Stimulated activated CD4-positive, alpha-beta T cell treated with anti-CD3 and anti-CD28 coated beads, Interleukin-15, amount 100 ng/mL, for 48 hours (primary cell): ENCODE measurements at regions not wholly inside any gene's neighbourhood (a gene's known extent, or its start where the extent isn't known, plus 50 kb on each side); places are given as distances from the start of the nearest gene placed in this dataset.
"Not testable (repeated sequence)": the region's sequence is repeated elsewhere in the genome, so short reads cannot be mapped to it uniquely, and the experiment has no call there.

ENCODE experiments used
- DNase-seq, 2 donors: peaks; one replicate each; pipeline ENCODE4 v3.0.0-alpha.2; 2020; ENCODE audit warnings: low read depth in 2 of 2

DNA sequence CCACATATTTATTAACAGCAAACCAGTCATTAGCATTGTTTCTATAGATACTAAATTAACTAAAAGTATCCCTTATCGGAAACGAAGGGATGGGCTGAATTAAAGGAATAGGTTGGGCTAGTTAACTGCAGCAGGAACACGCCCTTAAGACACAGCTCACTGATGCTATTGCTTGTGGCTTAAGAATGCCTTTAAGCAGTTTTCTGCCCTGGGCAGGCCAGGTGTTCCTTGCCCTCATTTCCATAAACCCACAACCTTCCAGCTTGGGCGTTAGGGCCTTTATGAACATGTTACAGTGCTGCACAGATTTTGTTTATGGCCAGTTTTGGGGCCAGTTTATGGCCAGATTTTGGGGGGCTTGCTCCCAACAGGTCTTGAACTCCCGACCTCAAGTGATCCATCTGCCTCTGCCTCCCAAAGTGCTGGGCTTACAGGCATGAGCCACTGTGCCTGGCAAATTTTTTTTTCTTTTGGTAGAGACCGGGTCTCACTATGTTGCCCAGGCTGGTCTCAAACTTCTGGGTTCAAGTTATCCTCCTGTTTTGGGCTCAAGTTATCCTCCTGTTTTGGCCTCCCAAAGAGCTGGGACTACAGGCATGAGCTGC lies 90.1 kb upstream of the GRIN2A start:
- not testable (repeated sequence) for DNase-seq

GRCh38 chr16:10275214-10275996 lies 93.2 kb upstream of the GRIN2A start:
- DNase-seq = not testable (repeated sequence)

DNA sequence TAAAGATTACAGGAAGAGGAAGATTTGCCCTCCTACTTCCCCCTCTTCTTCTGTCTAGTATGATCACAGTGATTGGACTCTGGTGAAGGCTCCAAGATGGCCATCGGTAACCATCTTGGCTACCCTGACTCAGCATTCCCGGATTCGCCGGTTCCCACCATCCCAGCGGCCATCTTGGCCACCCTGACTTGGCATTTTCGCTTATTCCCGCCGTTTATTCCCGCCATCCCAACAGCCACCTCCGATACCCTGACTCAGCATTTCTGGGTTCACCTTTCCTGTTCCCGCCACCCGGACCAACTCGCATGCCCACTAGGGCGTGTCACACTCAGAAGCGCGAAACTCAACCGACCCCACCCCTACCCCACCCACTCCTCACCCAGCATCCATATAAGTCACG lies 95.4 kb upstream of the GRIN2A start:
- no peak for DNase-seq

- DNase-seq = no peak
Observed at GRCh38 chr16:10280262-10281170, 98.3 kb upstream of the GRIN2A start.

DNA sequence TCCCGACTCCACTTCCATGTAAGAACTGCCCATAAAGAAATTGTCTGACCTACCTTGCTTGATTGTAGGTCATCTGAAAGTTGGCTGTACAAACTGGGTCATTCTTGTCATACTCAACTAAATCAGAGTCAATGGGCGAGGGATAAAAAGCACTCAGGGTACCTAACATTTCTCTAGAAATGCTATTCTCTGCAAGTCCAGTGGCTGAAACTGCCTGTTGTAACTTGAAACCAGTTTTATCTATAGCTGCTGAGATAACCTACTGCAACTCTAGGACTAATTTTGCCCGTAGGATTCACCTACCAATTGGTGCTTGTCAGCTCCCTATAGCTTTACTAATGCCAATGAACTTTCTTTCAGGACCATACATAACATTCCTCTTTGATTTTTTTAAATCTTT lies 100.1 kb upstream of the GRIN2A start:
- no peak for DNase-seq

GRCh38 chr16:10283246-10283645 lies 101.0 kb upstream of the GRIN2A start:
- DNase-seq = not testable (repeated sequence)

DNA sequence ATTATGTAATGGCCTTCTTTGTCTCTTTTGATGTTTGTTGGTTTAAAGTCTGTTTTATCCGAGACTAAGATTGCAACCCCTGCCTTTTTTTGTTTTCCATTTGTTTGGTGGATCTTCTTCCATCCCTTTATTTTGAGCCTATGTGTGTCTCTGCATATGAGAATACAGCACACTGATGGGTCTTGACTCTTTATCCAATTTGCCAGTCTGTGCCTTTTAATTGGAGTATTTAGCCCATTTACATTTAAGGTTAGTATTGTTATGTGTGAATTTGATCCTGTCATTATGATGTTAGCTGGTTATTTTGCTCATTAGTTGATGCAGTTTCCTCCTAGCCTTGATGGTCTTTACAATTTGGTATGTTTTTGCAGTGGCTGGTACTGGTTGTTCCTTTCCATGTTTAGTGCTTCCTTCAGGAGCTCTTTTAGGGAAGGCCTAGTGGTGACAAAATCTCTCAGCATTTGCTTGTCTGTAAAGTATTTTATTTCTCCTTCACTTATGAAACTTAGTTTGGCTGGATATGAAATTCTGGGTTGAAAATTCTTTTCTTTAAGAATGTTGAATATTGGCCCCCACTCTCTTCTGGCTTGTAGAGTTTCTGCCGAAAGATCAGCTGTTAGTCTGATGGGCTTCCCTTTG lies 95.3 kb upstream of the ATF7IP2 start:
- DNase-seq = not testable (repeated sequence)

- DNase-seq = not testable (repeated sequence)
Observed at GRCh38 chr16:10292197-10292596, 93.7 kb upstream of the ATF7IP2 start.

GRCh38 chr16:10292976-10293375 lies 92.9 kb upstream of the ATF7IP2 start:
- DNase-seq = not testable (repeated sequence)

GRCh38 chr16:10294153-10294552 lies 91.7 kb upstream of the ATF7IP2 start:
- DNase-seq = not testable (repeated sequence)

DNA sequence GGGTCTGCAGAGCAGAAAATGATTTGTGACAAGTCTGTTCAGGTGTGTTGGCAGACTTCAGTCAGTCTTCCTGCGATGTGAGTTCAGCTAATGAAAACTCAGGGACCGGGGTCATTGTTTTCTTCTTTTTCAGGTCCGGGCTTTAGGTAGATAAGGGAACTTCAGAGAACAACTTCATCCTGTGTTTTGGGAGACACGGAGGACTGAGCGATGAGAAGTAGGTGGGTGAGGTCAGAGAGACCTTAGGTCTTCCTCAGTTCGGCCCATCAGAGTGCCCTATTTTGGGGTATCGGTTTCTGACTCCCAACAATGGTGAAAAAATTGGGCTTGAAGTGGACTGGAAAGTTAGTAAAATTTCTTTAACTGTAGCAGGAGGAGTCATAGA lies 88.9 kb upstream of the ATF7IP2 start:
- DNase-seq = no peak

DNA sequence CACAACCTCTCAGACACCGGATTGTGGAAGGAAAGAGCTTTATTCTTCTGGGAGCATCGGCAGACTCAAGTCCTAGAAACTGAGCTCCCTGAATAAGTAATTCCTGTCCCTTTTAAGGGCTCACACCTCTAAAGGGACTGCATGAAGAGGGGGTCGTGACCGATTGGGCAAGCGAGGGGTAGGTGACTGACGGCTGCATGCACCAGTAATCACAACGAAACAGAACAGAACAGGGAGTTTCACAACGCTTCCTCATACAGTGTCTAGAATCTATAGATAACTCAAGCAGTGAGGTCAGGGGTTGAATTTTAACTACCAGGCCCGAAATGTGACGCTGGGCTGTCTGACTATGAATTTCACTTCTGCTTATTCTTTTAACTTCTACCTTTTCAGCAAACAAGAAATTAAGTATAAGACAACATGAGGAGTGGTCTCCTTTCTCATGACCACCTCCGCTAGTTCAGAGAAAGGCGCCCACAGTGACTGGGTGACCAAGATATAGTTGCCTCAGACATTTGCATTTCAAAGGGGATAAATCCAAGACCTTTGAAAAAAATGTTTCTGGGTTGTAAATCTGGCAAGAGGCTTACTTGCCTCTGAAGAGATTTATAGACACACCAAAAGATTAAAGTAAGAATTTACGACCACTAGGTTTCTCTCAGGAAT lies 88.4 kb upstream of the ATF7IP2 start:
- no peak for DNase-seq

- DNase-seq = no peak
Observed at GRCh38 chr16:10300905-10301304, 85.0 kb upstream of the ATF7IP2 start.

GRCh38 chr16:10301547-10301946 lies 84.3 kb upstream of the ATF7IP2 start:
- not testable (repeated sequence) for DNase-seq

DNA sequence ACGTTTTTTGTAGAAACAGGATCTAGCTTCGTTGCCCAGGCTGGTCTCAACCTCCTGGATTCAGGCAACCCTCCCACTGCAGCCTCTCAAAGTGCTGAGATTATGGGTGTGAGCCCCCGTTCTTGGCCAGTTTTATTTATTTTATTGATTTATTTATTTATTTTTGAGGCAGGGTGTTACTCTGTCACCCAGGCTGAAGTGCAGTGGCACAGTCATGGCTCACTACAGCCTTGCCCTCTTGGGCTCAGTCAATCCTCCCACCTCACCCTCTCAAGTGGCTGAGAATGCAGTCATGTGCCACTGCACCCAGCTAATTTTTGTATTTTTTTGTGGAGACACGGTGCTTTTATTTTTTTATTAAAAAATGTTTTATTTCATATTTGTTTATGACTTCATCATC lies 79.9 kb upstream of the ATF7IP2 start:
- no peak for DNase-seq

DNA sequence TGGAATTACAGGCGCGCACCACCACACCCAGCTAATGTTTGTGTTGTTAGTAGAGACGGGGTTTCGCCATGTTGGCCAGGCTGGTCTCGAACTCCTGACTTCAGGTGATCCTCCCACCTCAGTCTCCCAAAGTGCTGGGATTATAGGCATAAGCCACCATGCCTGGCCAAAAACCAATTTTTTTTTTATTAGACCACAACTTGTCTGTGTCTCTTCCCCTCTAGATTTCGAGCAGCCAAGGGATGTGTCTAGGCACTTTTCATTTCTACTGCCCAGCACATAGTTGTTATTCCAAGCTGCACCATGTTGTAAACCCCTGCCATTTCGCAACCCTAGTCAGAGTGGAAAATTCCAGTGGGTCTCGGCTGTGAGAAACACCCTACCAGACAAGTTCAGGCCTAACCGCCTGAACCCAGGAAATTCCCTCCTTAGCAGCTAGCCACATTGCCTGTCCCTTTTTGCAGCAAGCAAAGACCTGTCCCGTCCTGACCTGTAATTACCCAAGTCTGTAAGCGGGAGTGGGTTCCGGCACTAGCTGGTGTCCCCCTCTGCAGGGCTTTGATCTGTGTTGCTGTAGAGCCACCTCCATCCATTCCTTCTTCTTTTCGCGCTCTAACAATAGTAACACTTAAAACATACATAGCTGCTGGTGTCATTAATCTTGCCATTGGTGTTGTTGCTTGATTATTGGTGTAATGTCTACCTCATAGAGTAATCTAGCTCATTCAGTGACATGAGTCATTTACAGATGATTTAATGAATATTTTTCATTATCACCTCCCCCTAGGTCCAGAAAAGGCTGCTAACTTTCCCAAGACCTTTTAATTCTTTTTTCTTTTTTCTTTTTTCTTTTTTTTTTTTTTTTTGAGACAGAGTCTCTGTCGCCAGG lies 77.3 kb upstream of the ATF7IP2 start:
- no peak for DNase-seq

DNA sequence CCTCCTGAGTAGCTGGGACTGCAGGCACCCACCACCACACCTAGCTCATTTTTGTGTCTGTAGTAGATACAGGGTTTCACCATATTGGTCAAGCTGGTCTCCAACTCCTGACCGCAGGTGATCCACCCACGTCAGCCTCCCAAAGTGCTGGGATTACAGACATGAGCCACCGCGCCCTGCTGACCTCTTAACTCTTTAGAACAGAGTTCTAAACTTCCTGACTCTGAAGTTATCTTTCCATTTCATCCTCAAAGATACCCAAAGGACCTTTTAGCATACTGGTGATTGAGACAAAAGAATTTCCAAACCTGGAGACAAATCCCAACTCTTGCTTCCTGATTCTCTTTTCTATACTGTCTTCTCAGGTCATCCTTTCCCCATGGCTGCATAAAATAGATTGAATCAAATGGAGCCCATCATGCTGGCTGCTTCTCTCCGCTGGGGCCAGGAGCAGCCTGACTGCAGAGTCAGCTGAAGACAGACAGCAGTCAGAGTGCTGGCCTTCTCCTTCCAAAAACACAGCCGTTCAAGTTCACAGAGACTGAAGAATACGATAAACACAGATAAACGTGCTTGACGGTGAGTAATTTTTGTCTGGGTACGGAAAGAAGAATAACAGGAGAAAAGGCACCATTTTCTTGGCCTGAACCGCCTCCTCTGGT lies 76.5 kb upstream of the ATF7IP2 start:
- no peak for DNase-seq

DNA sequence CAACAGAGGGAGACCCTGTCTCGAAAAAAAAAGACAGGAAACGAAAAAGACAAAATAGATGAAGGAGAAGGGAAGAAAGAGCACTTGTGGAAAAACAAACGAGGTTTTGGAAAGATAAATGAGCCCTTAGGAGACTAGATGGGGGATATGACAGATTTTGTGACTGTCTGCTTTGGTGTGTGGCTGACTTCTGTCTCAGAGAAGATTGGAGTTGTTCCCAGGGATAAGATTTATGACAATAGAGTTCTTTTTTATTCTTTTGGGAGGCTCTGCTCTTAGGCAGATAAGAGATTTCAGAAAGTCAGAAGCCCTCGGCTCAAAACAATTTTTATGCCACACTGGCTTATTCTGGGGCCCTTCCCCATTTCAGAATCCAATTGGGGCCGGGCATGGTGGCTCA lies 73.9 kb upstream of the ATF7IP2 start:
- no peak for DNase-seq

- no peak for DNase-seq
Observed at GRCh38 chr16:10312784-10313724, 72.8 kb upstream of the ATF7IP2 start.
